HG03342 (cell line): ENCODE measurements at regions not wholly inside any gene's neighbourhood (a gene's known extent, or its start where the extent isn't known, plus 50 kb on each side); places are given as distances from the start of the nearest gene placed in this dataset.

Experiments used
- ATAC-seq: cut with Tn5 transposase; IDR thresholded peaks from one replicate; pipeline ENCODE4 v1.9.1; 2021; ENCODE audit warnings: mild to moderate bottlenecking, moderate library complexity; ENCODE audit not compliant: unreplicated experiment

DNA sequence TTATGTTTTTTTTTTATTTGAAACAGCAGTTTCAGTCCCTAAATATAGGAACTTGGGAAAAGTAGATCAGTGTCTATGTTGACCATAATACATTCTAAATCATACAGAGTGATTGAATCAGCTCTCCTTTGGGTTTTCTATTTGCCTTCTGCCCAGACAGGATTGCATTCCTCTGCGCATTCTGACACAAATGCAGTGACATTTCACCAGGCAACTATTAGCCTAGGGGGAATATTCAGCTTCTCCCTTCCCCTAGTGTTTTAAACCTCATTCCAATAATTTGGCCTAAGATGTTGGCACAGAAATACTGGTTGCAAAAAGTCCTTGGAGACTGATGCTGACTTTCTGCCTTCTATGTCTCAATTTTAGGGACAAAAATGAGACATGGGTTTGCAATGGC is 172.8 kb downstream of the PTGER3 start:
- no peak for ATAC-seq

DNA sequence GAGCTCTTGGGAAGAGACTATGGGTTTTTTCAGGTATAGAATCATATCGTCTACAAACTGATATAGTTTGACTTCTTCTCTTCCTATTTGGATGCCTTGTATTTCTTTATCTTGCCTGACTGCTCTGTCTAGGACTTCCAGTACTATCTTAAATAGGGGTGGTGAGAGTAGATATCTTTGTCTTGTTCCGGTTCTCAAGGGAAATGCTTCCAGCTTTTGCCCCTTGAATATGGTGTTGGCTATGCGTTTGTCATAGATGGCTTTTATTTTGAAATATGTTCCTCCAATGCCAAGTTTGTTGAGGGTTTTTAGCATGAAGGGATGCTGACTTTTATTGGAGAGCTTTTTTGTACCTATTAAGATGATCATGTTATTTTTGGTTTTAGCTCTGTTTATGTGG is 170.3 kb downstream of the PTGER3 start:
- ATAC-seq, result no peak

DNA sequence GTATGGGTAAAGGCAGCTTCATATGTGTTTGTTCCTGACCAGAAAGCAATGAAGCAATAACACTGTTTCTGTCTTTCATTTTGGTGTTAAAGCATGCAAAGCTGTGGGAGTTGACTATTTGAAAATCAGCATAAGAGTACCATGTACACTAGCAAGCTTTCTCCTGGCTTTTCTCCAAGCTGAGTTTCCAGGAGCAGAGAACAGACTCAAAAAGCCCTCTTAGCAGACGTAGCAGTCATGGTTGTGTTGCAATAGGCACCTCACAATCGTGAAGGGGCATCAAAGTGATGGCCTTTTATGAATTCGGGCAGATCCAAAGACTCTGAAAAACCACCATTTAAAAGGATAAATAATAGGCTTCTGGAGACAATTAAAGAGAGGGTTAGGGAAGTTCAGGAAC is 159.7 kb downstream of the PTGER3 start:
- no peak for ATAC-seq

DNA sequence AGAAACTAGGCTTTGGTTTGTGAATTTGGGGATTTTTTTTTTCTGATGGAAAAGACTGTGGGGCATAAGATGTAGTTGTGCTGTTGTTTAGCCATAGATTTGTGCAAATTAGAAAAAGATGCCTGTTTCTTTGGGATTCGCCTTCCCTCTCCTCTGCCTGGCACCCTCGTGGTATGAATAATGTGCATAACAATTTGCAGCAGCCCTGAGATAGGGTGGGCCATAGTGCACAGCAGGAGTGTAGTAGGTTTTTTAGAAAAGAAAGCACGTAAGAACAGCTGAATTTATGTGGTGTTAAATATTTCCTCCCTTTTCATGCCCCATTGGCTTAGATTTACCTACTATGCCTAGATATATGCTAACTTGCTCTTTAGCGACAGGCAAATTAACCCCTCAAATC is 158.9 kb downstream of the PTGER3 start:
- ATAC-seq, result no peak

DNA sequence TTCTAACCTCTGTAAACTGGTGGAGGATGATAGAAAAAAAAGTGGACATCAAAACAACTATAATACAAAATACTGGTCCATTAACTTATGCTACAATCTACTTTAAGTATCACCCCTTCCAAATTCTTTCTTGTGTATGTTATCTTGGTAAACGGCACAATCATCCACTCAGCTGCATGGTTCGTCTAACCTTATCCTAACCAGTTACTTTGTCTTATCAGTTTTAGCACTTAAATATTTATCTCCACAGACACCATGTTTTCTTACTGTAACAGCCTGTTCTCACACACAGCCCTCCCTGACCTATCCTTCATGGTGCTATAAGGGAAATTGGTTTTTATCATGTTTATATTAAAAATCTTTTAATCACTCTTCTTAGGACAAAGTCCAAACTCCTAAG is 157.2 kb downstream of the PTGER3 start:
- ATAC-seq, result no peak

DNA sequence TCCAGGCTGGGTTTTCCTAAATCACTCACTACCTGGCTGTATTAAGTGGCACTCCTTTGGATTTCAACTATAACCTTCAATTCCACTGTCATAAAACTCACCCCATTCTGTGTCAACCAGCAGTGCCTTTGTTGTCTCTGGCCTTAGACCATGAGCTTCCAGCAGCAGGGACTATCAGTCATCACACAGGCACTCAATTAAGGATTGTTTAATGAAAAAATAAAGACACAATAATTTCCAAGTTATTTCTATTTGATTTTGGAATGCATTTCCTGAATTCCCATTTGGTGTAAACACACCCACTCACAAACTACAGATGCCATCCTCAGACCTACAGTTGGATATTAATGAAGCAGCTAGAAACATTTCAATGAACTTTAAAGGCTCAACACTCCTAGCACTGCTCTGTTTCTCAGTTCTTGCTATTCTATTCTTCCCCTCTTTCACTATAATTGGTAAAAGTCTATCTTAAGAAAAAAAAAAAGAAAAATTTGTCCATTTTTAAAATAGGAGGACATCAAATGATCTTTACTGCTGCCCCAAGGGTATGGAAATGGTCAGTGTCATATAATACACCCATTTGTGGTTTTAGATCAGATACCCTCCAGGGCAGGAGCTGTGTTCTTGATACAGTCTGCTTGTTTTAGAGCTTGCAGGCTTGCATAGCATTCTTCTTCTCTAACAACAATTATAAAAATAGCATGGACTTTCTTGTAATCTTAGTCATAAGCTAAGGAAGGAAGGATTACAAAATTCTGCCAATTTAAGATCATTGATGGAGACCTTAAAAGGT is 156.4 kb downstream of the PTGER3 start:
- no peak for ATAC-seq

DNA sequence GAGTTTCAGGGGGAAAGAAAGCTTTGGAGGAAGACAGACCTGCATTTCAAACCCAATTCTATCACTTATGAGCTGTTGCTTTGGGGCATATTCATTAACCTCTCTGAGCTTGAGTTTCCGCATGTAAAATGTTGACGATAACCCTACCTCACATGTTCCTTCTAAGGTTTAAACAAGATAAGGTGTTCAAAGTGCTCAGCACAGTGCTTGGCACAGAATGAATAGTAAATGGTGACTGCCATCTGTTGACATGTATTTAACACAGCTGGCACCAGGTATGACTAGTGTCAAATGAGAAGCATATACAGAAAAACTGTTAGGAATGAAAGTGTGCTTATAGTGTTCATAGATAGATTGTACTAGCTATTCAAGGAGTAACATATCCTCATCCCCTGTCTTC is 155.5 kb downstream of the PTGER3 start:
- ATAC-seq, result no peak

DNA sequence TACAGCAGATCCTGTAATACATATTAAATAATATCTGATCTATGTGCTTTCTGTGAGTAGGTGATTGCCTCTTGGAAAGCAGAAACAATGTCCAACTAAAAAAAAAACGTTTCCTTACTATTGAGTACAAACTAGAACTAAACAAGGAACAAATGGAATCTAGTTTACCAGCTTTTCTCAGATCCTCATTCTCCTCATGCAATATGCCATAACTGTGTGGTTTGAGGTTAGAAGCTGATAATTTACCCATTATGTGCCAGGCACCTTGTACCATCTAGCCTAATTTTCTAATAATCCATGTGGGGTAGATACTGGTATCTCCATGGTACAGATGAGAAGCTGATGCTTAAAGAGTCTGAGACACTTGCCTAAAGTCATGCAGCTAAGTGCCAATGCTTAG is 154.7 kb downstream of the PTGER3 start:
- no peak for ATAC-seq

DNA sequence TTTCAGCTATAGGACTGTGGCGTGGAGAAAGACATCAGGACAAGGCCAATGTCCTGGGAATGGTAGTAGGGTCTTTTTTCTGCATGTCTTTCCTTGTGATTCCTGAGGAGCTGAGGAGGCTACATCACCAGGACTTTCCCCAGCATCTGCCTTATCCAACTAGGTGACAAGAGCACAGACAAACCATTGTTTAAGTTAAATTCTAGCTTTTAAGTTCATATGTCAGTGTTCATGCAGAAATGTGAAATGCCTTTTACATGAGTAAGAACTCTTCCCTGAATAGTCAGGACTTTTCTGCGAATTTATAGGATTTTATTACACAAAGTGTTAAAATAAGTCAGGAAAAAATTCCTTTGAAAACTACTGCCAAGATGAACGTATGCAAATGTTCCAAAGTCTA is 154.2 kb downstream of the PTGER3 start:
- no peak for ATAC-seq

DNA sequence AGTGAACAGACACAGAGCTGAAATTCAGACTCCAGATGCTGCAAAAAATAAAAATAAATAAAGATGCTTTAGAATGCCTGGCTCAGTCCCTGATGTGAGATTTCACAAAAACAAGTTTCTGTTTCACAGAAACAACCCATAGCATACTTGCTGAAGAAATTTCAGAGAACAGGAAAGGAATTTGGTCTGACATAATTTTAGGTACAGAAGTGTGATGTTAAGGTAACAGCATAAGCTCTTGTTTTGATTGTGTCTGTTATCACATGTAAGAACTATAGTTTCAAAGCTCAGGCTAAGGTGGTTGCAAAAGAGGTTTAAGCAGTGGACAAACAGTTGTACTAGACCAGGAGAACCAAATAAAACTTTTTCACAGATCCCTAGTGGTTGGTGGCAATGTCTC is 152.1 kb downstream of the PTGER3 start:
- no peak for ATAC-seq

DNA sequence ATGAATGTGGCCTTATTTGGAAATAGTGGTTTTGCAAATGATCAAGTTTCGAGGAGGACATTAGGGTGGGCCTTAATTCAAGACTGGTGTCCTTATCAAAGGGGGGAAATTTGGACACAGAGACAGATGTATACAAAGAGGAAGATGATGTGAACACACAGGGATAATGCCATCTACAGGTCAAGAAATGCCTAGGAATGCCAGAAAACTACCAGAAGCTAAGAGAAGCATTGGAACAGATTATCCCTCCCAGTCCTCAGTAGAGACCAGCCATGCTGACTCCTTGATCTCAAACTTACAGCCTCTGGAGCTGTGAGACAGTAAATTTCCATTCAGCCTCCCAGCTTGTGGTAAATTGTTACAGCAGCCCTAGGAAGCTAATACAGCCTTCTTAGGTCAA is 151.4 kb downstream of the PTGER3 start:
- no peak for ATAC-seq

DNA sequence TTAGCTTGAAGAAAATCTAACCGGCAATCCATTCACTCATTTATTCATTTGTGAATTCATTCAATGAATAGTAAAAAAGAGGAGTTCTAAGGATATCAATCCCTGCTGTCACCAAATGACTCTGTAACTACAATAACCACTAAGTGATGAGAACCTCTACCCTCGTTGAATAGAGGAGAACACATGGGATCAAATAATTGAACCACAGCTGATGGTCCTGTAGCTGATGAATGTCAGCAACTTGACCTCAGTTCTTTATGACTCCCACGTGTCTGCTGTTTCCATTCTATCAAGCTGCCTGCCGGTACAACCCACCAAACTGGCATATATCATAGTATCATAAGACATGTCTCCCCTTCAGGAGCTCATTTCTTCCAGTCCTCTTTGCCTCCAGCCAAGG is 150.3 kb downstream of the PTGER3 start:
- no peak for ATAC-seq

DNA sequence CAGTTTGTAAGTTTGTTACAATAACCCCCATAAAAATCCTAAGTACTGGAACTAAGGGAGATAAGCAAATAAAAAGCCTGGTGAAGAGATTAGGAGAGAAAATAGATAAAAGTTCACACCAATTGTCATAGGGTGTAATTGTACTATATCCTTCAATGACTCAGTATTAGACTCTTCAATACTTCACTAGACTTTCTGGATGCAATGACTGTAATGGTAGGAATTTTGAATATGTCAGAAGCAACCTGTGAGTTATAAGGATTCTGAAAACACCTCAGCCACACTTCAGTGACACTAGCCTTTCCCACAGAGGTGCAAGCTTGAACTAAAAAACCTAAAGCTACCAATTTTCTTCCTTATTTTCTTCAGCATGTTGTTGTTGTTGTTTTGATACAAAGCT is 147.9 kb downstream of the PTGER3 start:
- ATAC-seq, result no peak

DNA sequence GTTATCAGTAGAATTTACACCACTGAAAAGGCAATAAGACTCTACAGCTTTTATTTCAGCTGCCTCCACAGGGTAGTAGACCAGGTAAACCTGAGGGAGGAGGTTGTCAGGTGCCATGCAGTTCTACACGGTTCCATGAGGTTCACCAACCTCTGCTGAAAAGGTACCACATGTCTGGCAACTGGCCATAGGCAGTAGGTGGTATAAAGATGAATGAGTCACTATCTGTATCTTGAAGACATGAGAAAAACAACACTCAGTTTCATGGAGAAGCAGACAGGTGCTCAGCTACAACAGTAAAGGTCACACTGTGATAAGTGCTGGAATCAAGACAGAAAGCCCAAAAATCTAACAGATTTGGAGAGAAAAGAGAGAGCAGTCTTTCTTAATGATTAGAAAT is 145.4 kb downstream of the PTGER3 start:
- ATAC-seq, result no peak

DNA sequence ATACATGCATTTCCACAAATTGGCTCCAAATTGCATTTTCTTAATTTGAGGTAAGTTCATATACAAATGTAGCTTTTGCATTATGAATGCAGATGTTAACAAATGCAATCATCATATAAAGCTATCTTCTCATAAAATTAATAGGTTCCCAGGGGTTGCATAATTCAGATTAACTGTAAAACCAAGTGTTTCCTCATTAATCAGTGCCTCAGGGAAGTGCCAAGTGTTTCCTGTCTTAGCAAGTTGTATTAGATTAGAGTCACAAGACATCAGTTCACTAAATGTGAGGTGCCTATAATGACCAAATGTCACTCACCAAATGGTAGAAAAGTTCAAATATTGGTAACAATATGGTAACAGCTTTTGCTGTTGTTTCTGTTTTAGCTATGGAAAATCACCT is 140.8 kb downstream of the PTGER3 start:
- no peak for ATAC-seq

DNA sequence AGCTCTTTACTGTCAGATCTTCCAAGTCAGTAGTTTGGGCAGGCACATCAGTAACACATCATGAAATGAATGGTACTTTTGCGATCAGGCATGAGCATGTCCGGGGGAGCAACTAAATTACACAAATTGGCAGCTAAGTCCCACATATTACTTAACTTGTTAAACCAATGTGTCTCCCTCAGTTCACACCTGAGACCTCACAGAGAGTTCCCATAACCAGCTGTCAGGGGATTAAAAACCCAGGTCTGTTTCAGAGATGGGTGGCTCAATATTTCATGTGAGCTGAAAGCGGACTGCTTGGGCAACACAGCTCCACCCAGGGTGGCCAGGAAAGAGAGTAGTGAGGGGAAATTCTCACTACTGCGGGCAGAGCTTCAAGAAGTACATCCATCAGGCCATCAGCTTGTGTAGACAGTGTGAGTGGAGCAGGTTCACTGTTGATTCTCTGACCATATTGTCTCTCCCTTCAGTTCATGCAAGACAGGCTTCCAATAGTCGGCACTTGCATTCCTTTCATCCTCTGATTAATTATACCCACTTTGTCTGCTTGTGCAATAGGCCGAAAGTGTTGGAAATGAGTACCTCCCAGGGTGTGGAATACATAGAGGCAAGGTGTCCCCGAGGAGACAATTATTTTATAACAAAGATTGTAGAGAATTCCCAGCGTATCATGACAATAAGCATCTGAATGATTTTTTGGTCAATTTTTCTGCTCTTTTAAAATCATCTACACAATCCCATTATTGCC is 139.9 kb downstream of the PTGER3 start:
- ATAC-seq, result no peak

DNA sequence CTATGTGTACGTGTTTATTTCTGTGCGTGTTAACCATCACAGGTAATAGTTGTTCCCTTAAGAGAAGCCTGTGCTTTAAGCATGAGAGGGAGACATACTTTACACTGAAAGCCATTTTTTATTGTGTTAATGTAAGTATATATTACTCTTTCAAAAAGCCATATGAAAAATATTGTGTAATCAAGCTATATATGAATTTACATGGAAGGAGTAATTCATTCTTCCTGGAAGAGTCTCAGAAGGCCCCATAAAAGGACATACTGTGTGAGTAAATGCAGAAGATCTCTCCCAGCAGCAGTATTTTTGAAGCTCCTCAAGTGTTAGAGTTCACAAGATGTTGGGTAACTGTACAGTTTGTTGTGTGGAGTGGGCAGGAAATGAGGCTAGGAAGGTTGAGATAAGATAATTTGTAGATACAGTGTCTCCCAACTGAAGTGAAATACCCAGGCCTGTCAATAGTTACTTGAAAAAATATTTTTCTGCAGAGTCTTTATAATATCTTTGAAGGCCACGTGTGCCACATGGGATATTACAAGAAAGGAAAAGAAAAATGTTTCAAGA is 138.3 kb downstream of the PTGER3 start:
- peak; percentile 6 for ATAC-seq

DNA sequence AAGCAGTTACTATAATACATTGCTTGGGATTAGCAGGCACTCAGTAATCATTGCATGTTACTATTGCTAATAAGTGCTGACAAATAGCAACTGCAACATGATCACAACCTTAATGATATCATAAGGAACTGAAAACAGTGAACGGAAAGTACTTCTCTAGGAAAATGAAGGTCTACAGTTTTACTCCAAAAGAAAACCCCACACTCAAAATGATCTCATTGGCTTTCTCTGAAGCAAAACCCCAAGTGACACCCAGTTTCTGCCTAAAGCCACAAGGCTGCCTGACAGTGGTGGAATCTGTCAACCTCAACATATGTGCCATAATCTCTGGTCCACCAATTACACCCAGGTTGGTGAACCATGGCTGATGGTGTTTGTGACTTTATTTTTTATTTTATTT is 137.6 kb downstream of the PTGER3 start:
- ATAC-seq, result peak; percentile 79

DNA sequence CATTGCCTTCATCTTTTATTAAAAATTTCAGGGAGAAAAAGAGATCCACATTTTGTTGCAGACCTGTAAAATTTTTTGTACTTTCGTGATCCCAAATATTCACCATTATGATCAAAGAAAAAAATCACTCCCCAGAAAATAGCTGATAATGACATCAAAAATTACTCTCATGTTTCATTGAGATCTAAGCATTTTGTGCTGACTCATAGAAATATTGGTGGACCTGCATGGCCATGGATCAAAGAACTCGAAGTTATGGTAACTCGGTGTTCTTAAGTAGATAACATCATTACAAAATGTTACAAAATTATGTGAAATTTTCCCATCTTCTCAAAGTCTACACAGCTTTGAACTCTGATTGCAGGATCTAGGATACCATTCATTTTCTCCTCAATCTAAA is 135.8 kb downstream of the PTGER3 start:
- ATAC-seq, result no peak

DNA sequence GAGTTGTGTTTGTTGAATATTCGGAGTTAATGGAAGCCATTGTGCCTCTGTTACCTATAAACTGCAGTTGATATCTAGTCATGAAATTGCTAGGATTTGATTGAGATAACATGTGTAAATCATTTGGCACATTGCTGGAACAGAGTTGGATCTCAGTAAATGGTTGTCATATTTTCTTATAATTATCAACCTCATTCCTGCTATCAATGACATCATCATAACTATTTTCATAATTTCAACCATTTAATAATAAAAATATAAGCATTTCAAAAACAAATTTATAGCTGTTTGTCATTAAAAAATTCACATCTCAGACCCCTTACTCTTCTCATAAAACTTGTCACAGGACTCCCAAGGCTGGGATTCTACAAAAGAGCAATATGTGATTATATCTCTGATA is 133.4 kb downstream of the PTGER3 start:
- no peak for ATAC-seq

DNA sequence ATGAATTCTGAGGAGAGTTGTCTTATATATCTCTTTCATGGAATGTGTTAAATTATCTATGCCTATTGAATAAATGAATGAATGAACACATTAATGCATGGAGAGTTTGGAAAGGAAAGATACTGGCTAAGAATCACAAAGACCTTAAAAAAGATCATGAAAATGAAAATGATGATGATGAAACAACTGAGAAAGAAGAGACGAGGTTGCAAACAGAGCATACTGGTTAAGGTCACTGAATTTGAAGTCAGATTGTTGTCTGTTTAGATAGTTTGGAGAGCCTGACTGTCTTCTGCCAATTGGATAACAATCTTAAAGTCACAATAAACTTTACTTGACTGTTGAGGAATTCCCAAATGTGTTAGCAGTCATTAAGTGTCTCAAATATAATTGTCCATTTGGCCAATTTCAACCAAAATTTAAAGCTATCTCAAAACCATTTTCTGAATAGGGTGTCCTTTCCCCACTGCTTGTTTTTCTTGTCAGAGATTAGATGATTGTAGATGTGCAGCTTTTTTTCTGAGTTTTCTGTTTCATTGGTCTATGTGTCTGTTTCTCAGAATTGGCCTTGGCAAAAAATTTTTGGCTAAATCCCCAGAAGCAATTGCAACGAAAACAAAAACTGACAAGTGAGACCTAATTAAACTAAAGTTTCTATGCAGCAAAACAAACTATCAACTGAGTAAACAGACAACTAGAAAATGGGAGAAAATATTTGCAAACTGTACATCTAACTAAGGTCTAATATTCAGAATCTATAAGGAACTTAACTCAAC is 132.2 kb downstream of the PTGER3 start:
- no peak for ATAC-seq

DNA sequence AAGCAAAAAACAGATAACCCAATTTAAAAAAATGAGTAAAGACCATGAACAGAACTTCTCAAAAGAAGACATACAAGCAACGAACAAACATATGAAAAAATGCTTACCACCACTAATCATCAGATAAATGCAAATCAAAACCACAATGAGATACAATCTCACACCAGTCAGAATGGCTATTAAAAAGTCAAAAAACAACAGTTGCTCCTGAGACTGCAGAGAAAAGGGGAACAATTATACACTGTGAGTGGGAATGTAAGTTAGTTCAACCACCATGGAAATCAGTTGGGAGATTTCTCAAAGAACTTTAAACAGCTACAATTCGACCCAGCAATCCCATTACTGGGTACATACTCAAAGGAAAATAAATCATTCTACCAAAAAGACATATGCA is 131.6 kb downstream of the PTGER3 start:
- ATAC-seq, result no peak
